ENCODE measurements at regions not wholly inside any gene's neighbourhood (a gene's known extent, or its start where the extent isn't known, plus 50 kb on each side); places are given as distances from the start of the nearest gene placed in this dataset.

GRCh38 chr9:11471321-11471720 lies 858.5 kb upstream of the PTPRD start:
- CTCF ChIA-PET, result no interaction called here
- TF ChIP-seq POLR2AphosphoS5 (IDR thresholded peaks at IDR 0.05; ENCODE audit: low read depth, low read length) (no peak), TCF7L2 (IDR thresholded peaks at IDR 0.05; ENCODE audit: low read depth, low read length) (no peak), CTCF (IDR thresholded peaks at IDR 0.05) (no peak), SIN3A (IDR thresholded peaks at IDR 0.05; ENCODE audit: borderline replicate concordance, insufficient read depth, low read depth, low read length) (no peak), REST (IDR thresholded peaks at IDR 0.05; ENCODE audit: insufficient read depth in 1 of 2, low read depth in 2 of 2, low read length in 1 of 2) (no peak)
- no peak overlapping the region for H3K27ac ChIP-seq (ENCODE audit: low read length)
- POLR2A ChIA-PET, result no interaction called here
- no peaks in the 10 kb centered on the region for H3K9me3 ChIP-seq (ENCODE audit: control insufficient read depth, insufficient read depth, low read depth, low read length)
- no peaks in the 10 kb centered on the region for H3K27me3 ChIP-seq (ENCODE audit: control insufficient read depth, insufficient read depth, low read length)
- H3K4me1 ChIP-seq (ENCODE audit: control insufficient read depth, insufficient read depth, low read length), result no peaks in the 10 kb centered on the region
- intact Hi-C loops (cut with micrococcal nuclease; ENCODE audit: unreplicated experiment) (no loop called here), in situ Hi-C loops (cut with HindIII; ENCODE audit: low pct_unique_long_range_greater_than_20kb, low sequenced_read_pairs) (no loop called here)
- ATAC-seq, result no peak
- no peak for DNase-seq (ENCODE audit: low read depth, low spot score)
- no peaks in the 10 kb centered on the region for H3K36me3 ChIP-seq (ENCODE audit: control insufficient read depth, insufficient read depth, low read length)
- BruUV-seq (replicated peaks), result no TSS peak
- H3K4me3 ChIP-seq (ENCODE audit: low read depth in 2 of 2, low read length in 2 of 2), result no peak overlapping the region

GRCh38 chr9:11500780-11501179 lies 888.0 kb upstream of the PTPRD start:
- intact Hi-C loops (cut with micrococcal nuclease; ENCODE audit: unreplicated experiment) (no loop called here), in situ Hi-C loops (cut with HindIII; ENCODE audit: low pct_unique_long_range_greater_than_20kb, low sequenced_read_pairs) (no loop called here)
- DNase-seq (ENCODE audit: low read depth, low spot score) (no peak), ATAC-seq (no peak)
- no peaks in the 10 kb centered on the region for H3K36me3 ChIP-seq (ENCODE audit: control insufficient read depth, insufficient read depth, low read length)
- TF ChIP-seq REST (IDR thresholded peaks at IDR 0.05; ENCODE audit: insufficient read depth in 1 of 2, low read depth in 2 of 2, low read length in 1 of 2) (no peak), TCF7L2 (IDR thresholded peaks at IDR 0.05; ENCODE audit: low read depth, low read length) (no peak), POLR2AphosphoS5 (IDR thresholded peaks at IDR 0.05; ENCODE audit: low read depth, low read length) (no peak), SIN3A (IDR thresholded peaks at IDR 0.05; ENCODE audit: borderline replicate concordance, insufficient read depth, low read depth, low read length) (no peak), CTCF (IDR thresholded peaks at IDR 0.05) (no peak)
- no peaks in the 10 kb centered on the region for H3K27me3 ChIP-seq (ENCODE audit: control insufficient read depth, insufficient read depth, low read length)
- no peak overlapping the region for H3K27ac ChIP-seq (ENCODE audit: low read length)
- no TSS peak for BruUV-seq (replicated peaks)
- ChIA-PET CTCF (no interaction called here), POLR2A (no interaction called here)
- no peak overlapping the region for H3K4me3 ChIP-seq (ENCODE audit: low read depth in 2 of 2, low read length in 2 of 2)
- no peaks in the 10 kb centered on the region for H3K4me1 ChIP-seq (ENCODE audit: control insufficient read depth, insufficient read depth, low read length)
- H3K9me3 ChIP-seq (ENCODE audit: control insufficient read depth, insufficient read depth, low read depth, low read length), result no peaks in the 10 kb centered on the region

Measured in Panc1 (cell line).